K562 (cell line): ENCODE measurements at regions not wholly inside any gene's neighbourhood (a gene's known extent, or its start where the extent isn't known, plus 50 kb on each side); places are given as distances from the start of the nearest gene placed in this dataset.

Experiments
- ATAC-seq: fragments of 200-7000 bp; cut with Tn5 transposase; 3 replicates; pipeline ENCODE4 v1.9.1; 2020; ENCODE audit warnings: moderate library complexity
- BruUV-seq: library from RNA; stranded (reverse); fragments of 400-500 nt; replicated peaks from 2 replicates; lab custom pipeline; 2021; lab: Mats Ljungman, UMichigan
- CTCF ChIA-PET: fragments of 300-600 bp; formaldehyde crosslinking; extraction: SDS; loops from one replicate; lab custom pipeline; 2021; ENCODE audit warnings: low intra/inter-chr PET ratio; lab: Yijun Ruan, JAX
- POLR2A ChIA-PET: fragments of 300-600, 350-650 bp; sonication (Branson Sonifier 250); formaldehyde crosslinking; extraction: SDS; loops from one replicate; lab custom pipeline; 2021; ENCODE audit warnings: antibody characterized with exemption, inconsistent platforms; lab: Yijun Ruan, JAX
- DNase-seq, 4 experiments: peaks; one replicate each; pipeline versions ENCODE4 v3.0.0 to v3.0.0-alpha.2; 2011 to 2018; ENCODE audit warnings: low spot score in 3 of 4, mixed read lengths in 3 of 4; ENCODE audit errors: extremely low read depth in 1 of 4
- FAIRE-seq: peaks from 2 replicates; lab custom pipeline; 2011; peaks lifted over from hg19 to GRCh38; lab: Jason Lieb, UNC
- H2AFZ ChIP-seq: 2 replicates; pipeline ENCODE4 v1.6.0; 2011; ENCODE audit warnings: low read depth, low read length, control low read depth, inconsistent platforms
- H3K27ac ChIP-seq: fragments of 200-600 bp; 3 replicates; pipeline ENCODE4 v1.8.0; 2011; ENCODE audit warnings: low read depth, mild to moderate bottlenecking, control low read depth, inconsistent platforms, low read length, moderate library complexity, mixed read lengths; ENCODE audit errors: extremely low read depth
- H3K27me3 ChIP-seq, 2 experiments: fragments of 300-600 bp in 1 of 2; 2 replicates in 1 of 2; 3 replicates in 1 of 2; pipeline versions ENCODE4 v1.6.0 to v1.8.0; 2011; ENCODE audit warnings: inconsistent platforms in 2 of 2, low read length in 2 of 2, mild to moderate bottlenecking in 1 of 2, mixed read lengths in 1 of 2, moderate library complexity in 1 of 2; ENCODE audit not compliant: control insufficient read depth in 2 of 2, insufficient read depth in 2 of 2
- H3K36me3 ChIP-seq: fragments of 300-600 bp; 3 replicates; pipeline ENCODE4 v1.8.0; 2011; ENCODE audit warnings: mild to moderate bottlenecking, low read length, inconsistent platforms; ENCODE audit not compliant: control insufficient read depth, insufficient read depth
- H3K4me1 ChIP-seq, 2 experiments: fragments of 200-600 bp in 1 of 2; replicated peaks in 1 of 2; 2 replicates in 1 of 2; 3 replicates in 1 of 2; pipeline versions ENCODE4 v1.5.1 to v1.8.0; 2011; ENCODE audit warnings: inconsistent platforms in 2 of 2, low read length in 2 of 2, mild to moderate bottlenecking in 1 of 2, mixed read lengths in 1 of 2, moderate library complexity in 1 of 2; ENCODE audit not compliant: control insufficient read depth in 2 of 2, insufficient read depth in 2 of 2
- H3K4me2 ChIP-seq: 2 replicates; pipeline ENCODE4 v1.6.1; 2011; ENCODE audit warnings: low read length, control low read depth, inconsistent platforms, mixed read lengths; ENCODE audit not compliant: insufficient read depth
- H3K4me3 ChIP-seq: fragments of 200-600 bp; sonication (generic), shearing (Covaris generic); 2 replicates; pipeline ENCODE4 v1.5.1; 2016; ENCODE audit warnings: control low read depth, inconsistent platforms
- H3K79me2 ChIP-seq: fragments of 200-600 bp; 3 replicates; pipeline ENCODE4 v1.8.0; 2011; ENCODE audit warnings: low read length, inconsistent platforms; ENCODE audit not compliant: control insufficient read depth, insufficient read depth
- H3K9ac ChIP-seq, 2 experiments: 2 replicates each; pipeline versions ENCODE4 v1.6.0 to v1.6.1; 2011; ENCODE audit warnings: low read depth in 2 of 2, low read length in 2 of 2, control low read depth in 1 of 2, inconsistent platforms in 1 of 2, mild to moderate bottlenecking in 1 of 2, mixed read lengths in 1 of 2; ENCODE audit not compliant: insufficient read depth in 1 of 2
- H3K9me1 ChIP-seq: one replicate; pipeline ENCODE4 v1.6.0; 2011; ENCODE audit warnings: inconsistent platforms, mild to moderate bottlenecking, low read length, moderate library complexity; ENCODE audit not compliant: control insufficient read depth, insufficient read depth
- H3K9me3 ChIP-seq: replicated peaks from 2 replicates; pipeline ENCODE4 v1.5.1; 2011; ENCODE audit warnings: low read depth, low read length, inconsistent platforms; ENCODE audit not compliant: control insufficient read depth, insufficient read depth
- H4K20me1 ChIP-seq: replicated peaks from 2 replicates; pipeline ENCODE4 v1.6.1; 2011; ENCODE audit warnings: low read length, inconsistent platforms, mixed read lengths; ENCODE audit not compliant: control insufficient read depth, insufficient read depth
- CEBPB ChIP-seq: fragments of 450-650 bp; IDR thresholded peaks from 2 replicates; pipeline ENCODE4 v1.6.1; 2016; ENCODE audit warnings: missing genetic modification characterization, missing compliant biosample characterization
- DMBX1 ChIP-seq: fragments of 250-450 bp; sonication (Bioruptor Pico); IDR thresholded peaks from 2 replicates; pipeline ENCODE4 v1.8.0; 2022; ENCODE audit warnings: inconsistent platforms, mild to moderate bottlenecking, moderate library complexity, borderline replicate concordance
- ETV5 ChIP-seq: sonication (generic); formaldehyde crosslinking; IDR thresholded peaks from 2 replicates; pipeline ENCODE4 v1.4.0; 2020; ENCODE audit warnings: low read depth, mild to moderate bottlenecking, missing genetic modification reagents
- ETV6 ChIP-seq, 3 experiments: fragments of 150-350 bp in 1 of 3; sonication (generic) in 1 of 3; formaldehyde crosslinking in 1 of 3; IDR thresholded peaks; 2 replicates each; pipeline versions ENCODE4 v1.6.1 to v1.8.0; 2014 to 2022; ENCODE audit warnings: borderline replicate concordance in 2 of 3, low read depth in 2 of 3, antibody characterized with exemption in 1 of 3, low read length in 1 of 3, mild to moderate bottlenecking in 1 of 3, missing genetic modification reagents in 1 of 3
- GTF2F1 ChIP-seq: IDR thresholded peaks from 2 replicates; pipeline ENCODE4 v1.6.1; 2011; ENCODE audit warnings: low read depth, low read length, improper control_type of control experiment
- MCM5 ChIP-seq: fragments of 450-650 bp; IDR thresholded peaks from 2 replicates; pipeline ENCODE4 v1.6.1; 2016; ENCODE audit warnings: low read depth
- RBBP5 ChIP-seq: fragments of 200-600 bp; sonication (generic); IDR thresholded peaks from 2 replicates; pipeline ENCODE4 v1.6.1; 2012; ENCODE audit warnings: borderline replicate concordance, mild to moderate bottlenecking, low read length, control low read depth, inconsistent platforms; ENCODE audit not compliant: insufficient read depth, poor library complexity, severe bottlenecking
- SAFB2 ChIP-seq: fragments of 200-400 bp; formaldehyde crosslinking; IDR thresholded peaks from 2 replicates; pipeline ENCODE4 v1.6.1; 2018; ENCODE audit warnings: borderline replicate concordance, low read length, low read depth, moderate library complexity; ENCODE audit not compliant: severe bottlenecking
- SRF ChIP-seq, 2 experiments: fragments of 250-450, 450-650 bp in 1 of 2; sonication (Bioruptor Pico) in 1 of 2; sonication (generic) in 1 of 2; formaldehyde crosslinking; IDR thresholded peaks; 2 replicates each; pipeline versions ENCODE4 v1.5.0 to v1.5.1; 2020 to 2022; ENCODE audit warnings: mild to moderate bottlenecking in 1 of 2, missing genetic modification reagents in 1 of 2
- SRSF7 ChIP-seq: fragments of 200-400 bp; formaldehyde crosslinking; optimal IDR thresholded peaks from 2 replicates; pipeline ENCODE3; 2017; ENCODE audit warnings: mild to moderate bottlenecking, low read depth, low read length
- TEAD2 ChIP-seq: fragments of 450-650 bp; IDR thresholded peaks from 2 replicates; pipeline ENCODE4 v1.6.1; 2016; ENCODE audit warnings: missing genetic modification characterization, control low read depth, missing compliant biosample characterization
- UBTF ChIP-seq, 2 experiments: IDR thresholded peaks; 2 replicates each; pipeline ENCODE4 v1.6.1; 2012; ENCODE audit warnings: improper control_type of control experiment in 2 of 2, low read depth in 2 of 2, low read length in 2 of 2, borderline replicate concordance in 1 of 2
- ZBTB43 ChIP-seq: sonication (generic); formaldehyde crosslinking; IDR thresholded peaks from 2 replicates; pipeline ENCODE4 v1.8.0; 2023; ENCODE audit warnings: mild to moderate bottlenecking, missing genetic modification reagents
- ZNF324 ChIP-seq: fragments of 250-450 bp; sonication (Bioruptor Pico); IDR thresholded peaks from 2 replicates; pipeline ENCODE4 v1.4.0; 2020; ENCODE audit warnings: mild to moderate bottlenecking
- ZNF79 ChIP-seq: fragments of 250-450 bp; sonication (Bioruptor Pico); IDR thresholded peaks from 2 replicates; pipeline ENCODE4 v1.4.0; 2020; ENCODE audit warnings: low read depth, mild to moderate bottlenecking, moderate library complexity
- WGBS: fragments of 100-300 bp; shearing (Covaris generic); methylation state at CpG from one replicate; pipeline ENCODE4 v1.1.6; 2016; ENCODE audit warnings: low coverage, mixed read lengths; ENCODE audit not compliant: insufficient coverage; ENCODE audit errors: missing lambda C conversion rate; 5-methylcytosine and 5-hydroxymethylcytosine counted together
- in situ Hi-C: fragments of 300-500 bp; cut with MboI; formaldehyde crosslinking; loops from 4 replicates; pipeline ENCODE4 v1.15.0; 2018; ENCODE audit warnings: inconsistent platforms, mixed read lengths
- intact Hi-C: fragments of 100-400 bp; cut with micrococcal nuclease; formaldehyde crosslinking; loops from 2 replicates; pipeline ENCODE4 v1.14.2; 2022

GRCh38 chr3:124385996-124386395 is 344.3 kb upstream of the UMPS start:
- Histone ChIP-seq H3K4me1 (no peaks in the 10 kb centered on the region), H3K4me2 (no peak overlapping the region), H3K27ac (no peak overlapping the region), H3K36me3 (no peaks in the 10 kb centered on the region), H3K9me1 (no peaks in the 10 kb centered on the region), H3K27me3 (peaks cover 0 to 7% of the 10 kb centered on the region in 2 experiments; a peak in 2 of 5 replicates), H3K4me3 (no peak overlapping the region), H3K79me2 (no peaks in the 10 kb centered on the region), H2AFZ (no peak overlapping the region), H4K20me1 (no peaks in the 10 kb centered on the region), H3K9me3 (no peaks in the 10 kb centered on the region), H3K9ac (no peak overlapping the region)
- no peak for DNase-seq
- no TSS peak for BruUV-seq
- in situ Hi-C loops, result no loop called here
- POLR2A ChIA-PET, result interaction anchor here (0.7 kb wide), 1 partner anchor 184 kb away, joined by 3 read pairs; no protein-coding TSS in a partner anchor
- 0% methylated on average over 2 of the region's 2 CpGs for WGBS
- no peak for FAIRE-seq
- CTCF ChIA-PET, result no interaction called here
- TF ChIP-seq SAFB2 (no peak), GTF2F1 (no peak), RBBP5 (no peak), UBTF (IDR thresholded peaks at IDR 0.05; ENCODE audit: borderline replicate concordance in 1 of 2, low read depth in 2 of 2, low read length in 2 of 2) (no peak), SRF (CRISPR knock-in tag; IDR thresholded peaks at IDR 0.05) (no peak), ZBTB43 (no peak), CEBPB (tag) (no peak), TEAD2 (tag) (no peak), ETV6 (IDR thresholded peaks at IDR 0.05; ENCODE audit: borderline replicate concordance in 1 of 2, low read depth in 2 of 2, low read length in 1 of 2) (no peak), ETV6 (CRISPR knock-in tag; IDR thresholded peaks at IDR 0.05; ENCODE audit: borderline replicate concordance) (no peak), ETV5 (CRISPR knock-in tag) (no peak), MCM5 (no peak), SRSF7 (no peak), ZNF79 (CRISPR knock-in tag) (no peak), ZNF324 (CRISPR knock-in tag) (no peak), DMBX1 (CRISPR knock-in tag) (no peak)
- intact Hi-C loops, result no loop called here
- ATAC-seq, result no peak
